ENCODE measurements at regions not wholly inside any gene's neighbourhood (a gene's known extent, or its start where the extent isn't known, plus 50 kb on each side); places are given as distances from the start of the nearest gene placed in this dataset.

- no peak for ATAC-seq
- no peak for TF ChIP-seq CSRNP3 (CRISPR knock-in tag; IDR thresholded peaks at IDR 0.05)
- TF ChIP-seq ZFP30 (CRISPR knock-in tag; IDR thresholded peaks at IDR 0.05), result no peak
- no peak for TF ChIP-seq RARB (CRISPR knock-in tag; IDR thresholded peaks at IDR 0.05)
- no peak for TF ChIP-seq ZFP3 (CRISPR knock-in tag; IDR thresholded peaks at IDR 0.05)
These were observed 149.3 kb upstream of the NR2F2 start for GRCh38 chr15:96181217-96181616.

- TF ChIP-seq CREB5 (CRISPR knock-in tag; IDR thresholded peaks at IDR 0.05; ENCODE audit: low read depth) (no peak), ESRRG (CRISPR knock-in tag; IDR thresholded peaks at IDR 0.05) (no peak), ZNF8 (CRISPR knock-in tag; IDR thresholded peaks at IDR 0.05) (no peak), SNAI2 (CRISPR knock-in tag; IDR thresholded peaks at IDR 0.05) (no peak), ZC3H10 (CRISPR knock-in tag; IDR thresholded peaks at IDR 0.05) (no peak), PATZ1 (CRISPR knock-in tag; IDR thresholded peaks at IDR 0.05; ENCODE audit: borderline replicate concordance) (no peak), RARB (CRISPR knock-in tag; IDR thresholded peaks at IDR 0.05) (no peak), TOX (CRISPR knock-in tag; IDR thresholded peaks at IDR 0.05; ENCODE audit: borderline replicate concordance) (no peak), ZNF70 (CRISPR knock-in tag; IDR thresholded peaks at IDR 0.05) (no peak), TCF4 (CRISPR knock-in tag; IDR thresholded peaks at IDR 0.05; ENCODE audit: borderline replicate concordance) (no peak), ZFP30 (CRISPR knock-in tag; IDR thresholded peaks at IDR 0.05) (no peak), CSRNP3 (CRISPR knock-in tag; IDR thresholded peaks at IDR 0.05) (no peak)
- ATAC-seq, result no peak
These were observed 148.6 kb upstream of the NR2F2 start for GRCh38 chr15:96181873-96182301.

- no peak for ATAC-seq
- TF ChIP-seq OSR1 (CRISPR knock-in tag; IDR thresholded peaks at IDR 0.05) (no peak), TOX (CRISPR knock-in tag; IDR thresholded peaks at IDR 0.05; ENCODE audit: borderline replicate concordance) (no peak), ZNF70 (CRISPR knock-in tag; IDR thresholded peaks at IDR 0.05) (no peak), CSRNP3 (CRISPR knock-in tag; IDR thresholded peaks at IDR 0.05) (no peak), BACH2 (CRISPR knock-in tag; IDR thresholded peaks at IDR 0.05; ENCODE audit: borderline replicate concordance) (no peak), ESRRG (CRISPR knock-in tag; IDR thresholded peaks at IDR 0.05) (no peak), CSDC2 (CRISPR knock-in tag; IDR thresholded peaks at IDR 0.05) (no peak), ZFP3 (CRISPR knock-in tag; IDR thresholded peaks at IDR 0.05) (no peak), RARB (CRISPR knock-in tag; IDR thresholded peaks at IDR 0.05) (no peak), POU6F1 (CRISPR knock-in tag; IDR thresholded peaks at IDR 0.05; ENCODE audit: borderline replicate concordance, low read depth) (no peak), ARNTL (CRISPR knock-in tag; IDR thresholded peaks at IDR 0.05; ENCODE audit: borderline replicate concordance, low read depth) (no peak), TSHZ2 (CRISPR knock-in tag; IDR thresholded peaks at IDR 0.05) (no peak), ZNF8 (CRISPR knock-in tag; IDR thresholded peaks at IDR 0.05) (no peak), GLIS3 (CRISPR knock-in tag; IDR thresholded peaks at IDR 0.05) (no peak)
These were observed 147.6 kb upstream of the NR2F2 start for GRCh38 chr15:96182736-96183513.

All from SK-N-SH treated with all-trans-retinoic acid at 6 μM for 48 hours (cell line).